ENCODE measurements at regions not wholly inside any gene's neighbourhood (a gene's known extent, or its start where the extent isn't known, plus 50 kb on each side); places are given as distances from the start of the nearest gene placed in this dataset.

GRCh38 chr2:150997702-150998440 is 263.8 kb downstream of the RBM43 start:
- Mint-ChIP-seq H3K4me1 (ENCODE audit: low read depth) (no peaks in the 10 kb centered on the region), H3K4me3 (ENCODE audit: low read depth) (no peak overlapping the region), H3K27me3 (ENCODE audit: low read depth) (no peaks in the 10 kb centered on the region), H3K27ac (no peak overlapping the region), H3K36me3 (ENCODE audit: low read depth) (no peaks in the 10 kb centered on the region), H3K9me3 (no peaks in the 10 kb centered on the region)
- DNase-seq (ENCODE audit: low spot score), result no peak
- intact Hi-C loops (cut with micrococcal nuclease), result no loop called here

- Mint-ChIP-seq H3K27me3 (ENCODE audit: low read depth) (no peaks in the 10 kb centered on the region), H3K27ac (no peak overlapping the region), H3K9me3 (no peaks in the 10 kb centered on the region), H3K4me3 (ENCODE audit: low read depth) (no peak overlapping the region), H3K36me3 (ENCODE audit: low read depth) (no peaks in the 10 kb centered on the region), H3K4me1 (ENCODE audit: low read depth) (no peaks in the 10 kb centered on the region)
- no peak for DNase-seq (ENCODE audit: low spot score)
- intact Hi-C loops (cut with micrococcal nuclease), result no loop called here
These were observed 264.6 kb downstream of the RBM43 start for GRCh38 chr2:150997066-150997465.

- Mint-ChIP-seq H3K36me3 (ENCODE audit: low read depth) (no peaks in the 10 kb centered on the region), H3K4me3 (ENCODE audit: low read depth) (no peak overlapping the region), H3K27ac (no peak overlapping the region), H3K4me1 (ENCODE audit: low read depth) (no peaks in the 10 kb centered on the region), H3K27me3 (ENCODE audit: low read depth) (no peaks in the 10 kb centered on the region), H3K9me3 (peaks cover 4% of the 10 kb centered on the region)
- intact Hi-C loops (cut with micrococcal nuclease), result no loop called here
- DNase-seq (ENCODE audit: low spot score), result no peak
These were observed 267.6 kb downstream of the RBM43 start for GRCh38 chr2:150994076-150994475.

- intact Hi-C loops (cut with micrococcal nuclease), result no loop called here
- DNase-seq (ENCODE audit: low spot score), result no peak
- H3K36me3 Mint-ChIP-seq (ENCODE audit: low read depth), result no peaks in the 10 kb centered on the region
- H3K27ac Mint-ChIP-seq, result no peak overlapping the region
- peaks cover 4% of the 10 kb centered on the region for H3K9me3 Mint-ChIP-seq
- H3K27me3 Mint-ChIP-seq (ENCODE audit: low read depth), result no peaks in the 10 kb centered on the region
- H3K4me3 Mint-ChIP-seq (ENCODE audit: low read depth), result no peak overlapping the region
- no peaks in the 10 kb centered on the region for H3K4me1 Mint-ChIP-seq (ENCODE audit: low read depth)
These were observed 271.7 kb downstream of the RBM43 start for GRCh38 chr2:150989969-150990368.

- H3K27me3 Mint-ChIP-seq (ENCODE audit: low read depth), result no peaks in the 10 kb centered on the region
- no peaks in the 10 kb centered on the region for H3K4me1 Mint-ChIP-seq (ENCODE audit: low read depth)
- H3K36me3 Mint-ChIP-seq (ENCODE audit: low read depth), result no peaks in the 10 kb centered on the region
- no peak overlapping the region for H3K27ac Mint-ChIP-seq
- intact Hi-C loops (cut with micrococcal nuclease), result no loop called here
- H3K4me3 Mint-ChIP-seq (ENCODE audit: low read depth), result no peak overlapping the region
- no peak for DNase-seq (ENCODE audit: low spot score)
- H3K9me3 Mint-ChIP-seq, result peaks cover 4% of the 10 kb centered on the region
These were observed 275.9 kb downstream of the RBM43 start for GRCh38 chr2:150985741-150986140.

- H3K4me1 Mint-ChIP-seq (ENCODE audit: low read depth), result no peaks in the 10 kb centered on the region
- H3K27ac Mint-ChIP-seq, result no peak overlapping the region
- H3K9me3 Mint-ChIP-seq, result no peaks in the 10 kb centered on the region
- H3K27me3 Mint-ChIP-seq (ENCODE audit: low read depth), result no peaks in the 10 kb centered on the region
- H3K4me3 Mint-ChIP-seq (ENCODE audit: low read depth), result no peak overlapping the region
- intact Hi-C loops (cut with micrococcal nuclease), result no loop called here
- DNase-seq (ENCODE audit: low spot score), result no peak
- no peaks in the 10 kb centered on the region for H3K36me3 Mint-ChIP-seq (ENCODE audit: low read depth)
These were observed 278.3 kb downstream of the RBM43 start for GRCh38 chr2:150983314-150983897.

GRCh38 chr2:150981826-150982225 is 279.8 kb downstream of the RBM43 start:
- Mint-ChIP-seq H3K4me3 (ENCODE audit: low read depth) (no peak overlapping the region), H3K4me1 (ENCODE audit: low read depth) (no peaks in the 10 kb centered on the region), H3K9me3 (no peaks in the 10 kb centered on the region), H3K27me3 (ENCODE audit: low read depth) (no peaks in the 10 kb centered on the region), H3K36me3 (ENCODE audit: low read depth) (no peaks in the 10 kb centered on the region), H3K27ac (no peak overlapping the region)
- no peak for DNase-seq (ENCODE audit: low spot score)
- intact Hi-C loops (cut with micrococcal nuclease), result no loop called here

- intact Hi-C loops (cut with micrococcal nuclease), result no loop called here
- Mint-ChIP-seq H3K27ac (no peak overlapping the region), H3K9me3 (no peaks in the 10 kb centered on the region), H3K4me3 (ENCODE audit: low read depth) (no peak overlapping the region), H3K27me3 (ENCODE audit: low read depth) (no peaks in the 10 kb centered on the region), H3K36me3 (ENCODE audit: low read depth) (no peaks in the 10 kb centered on the region), H3K4me1 (ENCODE audit: low read depth) (no peaks in the 10 kb centered on the region)
- DNase-seq (ENCODE audit: low spot score), result no peak
These were observed 283.6 kb downstream of the RBM43 start for GRCh38 chr2:150978053-150978452.

GRCh38 chr2:150977296-150977695 is 284.4 kb downstream of the RBM43 start:
- H3K27ac Mint-ChIP-seq, result no peak overlapping the region
- no peaks in the 10 kb centered on the region for H3K36me3 Mint-ChIP-seq (ENCODE audit: low read depth)
- intact Hi-C loops (cut with micrococcal nuclease), result no loop called here
- no peak overlapping the region for H3K4me3 Mint-ChIP-seq (ENCODE audit: low read depth)
- no peaks in the 10 kb centered on the region for H3K4me1 Mint-ChIP-seq (ENCODE audit: low read depth)
- no peaks in the 10 kb centered on the region for H3K27me3 Mint-ChIP-seq (ENCODE audit: low read depth)
- no peaks in the 10 kb centered on the region for H3K9me3 Mint-ChIP-seq
- DNase-seq (ENCODE audit: low spot score), result no peak

- intact Hi-C loops (cut with micrococcal nuclease), result no loop called here
- H3K36me3 Mint-ChIP-seq (ENCODE audit: low read depth), result no peaks in the 10 kb centered on the region
- no peaks in the 10 kb centered on the region for H3K9me3 Mint-ChIP-seq
- no peaks in the 10 kb centered on the region for H3K4me1 Mint-ChIP-seq (ENCODE audit: low read depth)
- H3K27ac Mint-ChIP-seq, result no peak overlapping the region
- H3K4me3 Mint-ChIP-seq (ENCODE audit: low read depth), result no peak overlapping the region
- no peak for DNase-seq (ENCODE audit: low spot score)
- no peaks in the 10 kb centered on the region for H3K27me3 Mint-ChIP-seq (ENCODE audit: low read depth)
These were observed 285.1 kb downstream of the RBM43 start for GRCh38 chr2:150976604-150977003.

- no peak overlapping the region for H3K4me3 Mint-ChIP-seq (ENCODE audit: low read depth)
- H3K36me3 Mint-ChIP-seq (ENCODE audit: low read depth), result no peaks in the 10 kb centered on the region
- intact Hi-C loops (cut with micrococcal nuclease), result no loop called here
- no peak overlapping the region for H3K27ac Mint-ChIP-seq
- no peaks in the 10 kb centered on the region for H3K27me3 Mint-ChIP-seq (ENCODE audit: low read depth)
- no peaks in the 10 kb centered on the region for H3K4me1 Mint-ChIP-seq (ENCODE audit: low read depth)
- H3K9me3 Mint-ChIP-seq, result no peaks in the 10 kb centered on the region
- no peak for DNase-seq (ENCODE audit: low spot score)
These were observed 286.8 kb downstream of the RBM43 start for GRCh38 chr2:150974864-150975263.

GRCh38 chr2:150974234-150974633 is 287.4 kb downstream of the RBM43 start:
- Mint-ChIP-seq H3K27ac (no peak overlapping the region), H3K4me3 (ENCODE audit: low read depth) (no peak overlapping the region), H3K36me3 (ENCODE audit: low read depth) (no peaks in the 10 kb centered on the region), H3K27me3 (ENCODE audit: low read depth) (no peaks in the 10 kb centered on the region), H3K4me1 (ENCODE audit: low read depth) (no peaks in the 10 kb centered on the region), H3K9me3 (no peaks in the 10 kb centered on the region)
- intact Hi-C loops (cut with micrococcal nuclease), result no loop called here
- no peak for DNase-seq (ENCODE audit: low spot score)

- Mint-ChIP-seq H3K27ac (no peak overlapping the region), H3K9me3 (no peaks in the 10 kb centered on the region), H3K27me3 (ENCODE audit: low read depth) (no peaks in the 10 kb centered on the region), H3K4me3 (ENCODE audit: low read depth) (no peak overlapping the region), H3K4me1 (ENCODE audit: low read depth) (no peaks in the 10 kb centered on the region), H3K36me3 (ENCODE audit: low read depth) (no peaks in the 10 kb centered on the region)
- intact Hi-C loops (cut with micrococcal nuclease), result no loop called here
- DNase-seq (ENCODE audit: low spot score), result no peak
These were observed 289.8 kb downstream of the RBM43 start for GRCh38 chr2:150971910-150972309.
